ENCODE measurements at regions not wholly inside any gene's neighbourhood (a gene's known extent, or its start where the extent isn't known, plus 50 kb on each side); places are given as distances from the start of the nearest gene placed in this dataset.
"Not testable (repeated sequence)": the region's sequence is repeated elsewhere in the genome, so short reads cannot be mapped to it uniquely, and the experiment has no call there.

GRCh38 chr19:27971869-27972268 lies 1241.1 kb downstream of the UQCRFS1 start:
- DNase-seq = no peak

GRCh38 chr19:27971071-27971470 lies 1241.9 kb downstream of the UQCRFS1 start:
- DNase-seq = no peak

- DNase-seq = no peak
Measured at GRCh38 chr19:27966390-27966816, 1246.5 kb downstream of the UQCRFS1 start.

GRCh38 chr19:27964185-27964584 lies 1248.8 kb downstream of the UQCRFS1 start:
- DNase-seq = no peak

GRCh38 chr19:27962264-27962663 lies 1250.7 kb downstream of the UQCRFS1 start:
- DNase-seq = no peak

GRCh38 chr19:27955485-27956480 lies 1257.2 kb downstream of the UQCRFS1 start:
- no peak for DNase-seq

GRCh38 chr19:27942607-27943006 lies 1270.3 kb downstream of the UQCRFS1 start:
- DNase-seq = not testable (repeated sequence)

GRCh38 chr19:27936139-27936538 lies 1276.8 kb downstream of the UQCRFS1 start:
- no peak for DNase-seq

- DNase-seq = no peak
Measured at GRCh38 chr19:27935669-27936068, 1277.3 kb downstream of the UQCRFS1 start.

GRCh38 chr19:27929399-27929798 lies 1283.6 kb downstream of the UQCRFS1 start:
- DNase-seq = no peak

GRCh38 chr19:27925202-27925601 lies 1287.7 kb downstream of the UQCRFS1 start:
- DNase-seq = no peak

GRCh38 chr19:27922970-27923369 lies 1290.0 kb downstream of the UQCRFS1 start:
- DNase-seq = no peak

- DNase-seq = no peak
Measured at GRCh38 chr19:27920774-27921173, 1292.2 kb downstream of the UQCRFS1 start.

- no peak for DNase-seq
Measured at GRCh38 chr19:27918818-27919217, 1294.1 kb downstream of the UQCRFS1 start.

- DNase-seq = no peak
Measured at GRCh38 chr19:27911122-27911898, 1301.6 kb downstream of the UQCRFS1 start.

- no peak for DNase-seq
Measured at GRCh38 chr19:27909861-27910260, 1303.1 kb downstream of the UQCRFS1 start.

- DNase-seq = no peak
Measured at GRCh38 chr19:27909185-27909840, 1303.6 kb downstream of the UQCRFS1 start.

- no peak for DNase-seq
Measured at GRCh38 chr19:27906081-27906480, 1306.9 kb downstream of the UQCRFS1 start.

GRCh38 chr19:27905074-27905473 lies 1307.9 kb downstream of the UQCRFS1 start:
- DNase-seq = no peak

- DNase-seq = no peak
Measured at GRCh38 chr19:27901078-27901477, 1311.9 kb downstream of the UQCRFS1 start.

GRCh38 chr19:27896091-27896490 lies 1316.9 kb downstream of the UQCRFS1 start:
- no peak for DNase-seq

GRCh38 chr19:27894906-27895754 lies 1317.8 kb downstream of the UQCRFS1 start:
- no peak for DNase-seq

Data from left hindlimb (tissue), 1 donor.